ENCODE measurements at regions not wholly inside any gene's neighbourhood (a gene's known extent, or its start where the extent isn't known, plus 50 kb on each side); places are given as distances from the start of the nearest gene placed in this dataset. TPM values are rescaled to one million over a fixed set of nuclear protein-coding genes. Genes with fewer than 3 reads are reported as not detected.
A peak's percentile ranks its signal among the peaks of the same experiment; 100 is the strongest.

GRCh38 chr15:62991698-62992097, 50.8 kb upstream of the TPM1 start:
- Histone ChIP-seq H4K20me1 (ENCODE audit: insufficient read depth) (no peaks in the 10 kb centered on the region), H3K9me2 (ENCODE audit: insufficient read depth) (no peaks in the 10 kb centered on the region), H3K27me3 (ENCODE audit: insufficient read depth, low read depth) (no peaks in the 10 kb centered on the region), H3K79me2 (ENCODE audit: low read depth) (no peaks in the 10 kb centered on the region), H2AFZ (no peak overlapping the region), H3K9me3 (ENCODE audit: insufficient read depth, low read depth) (no peaks in the 10 kb centered on the region), H3F3A (ENCODE audit: insufficient read depth, low read depth) (peaks cover 6% of the 10 kb centered on the region; the same call in 1 of the 2 replicates), H3K36me3 (ENCODE audit: low read depth) (no peaks in the 10 kb centered on the region), H3K27ac (no peak overlapping the region), H3K4me2 (no peak overlapping the region), H3K4me1 (replicated peaks; ENCODE audit: insufficient read depth) (peaks cover 9% of the 10 kb centered on the region), H3K4me3 (no peak overlapping the region)
- TF ChIP-seq EZH2 (IDR thresholded peaks at IDR 0.05; ENCODE audit: low read depth) (no peak), CTCF (conservative IDR thresholded peaks at IDR 0.05) (no peak)
- intact Hi-C loops (cut with micrococcal nuclease; ENCODE audit: unreplicated experiment): no loop called here
- ChIA-PET CTCF (no interaction called here), POLR2A (ENCODE audit: unreplicated experiment) (no interaction called here)
- BruUV-seq (replicated peaks): no TSS peak
- no peak for DNase-seq

GRCh38 chr15:62992302-62992701, 50.2 kb upstream of the TPM1 start:
- no peak overlapping the region for H2AFZ ChIP-seq
- TF ChIP-seq CTCF (conservative IDR thresholded peaks at IDR 0.05) (no peak), EZH2 (IDR thresholded peaks at IDR 0.05; ENCODE audit: low read depth) (no peak)
- H4K20me1 ChIP-seq (ENCODE audit: insufficient read depth): no peaks in the 10 kb centered on the region
- BruUV-seq (replicated peaks): no TSS peak
- H3K9me2 ChIP-seq (ENCODE audit: insufficient read depth): no peaks in the 10 kb centered on the region
- no peaks in the 10 kb centered on the region for H3K27me3 ChIP-seq (ENCODE audit: insufficient read depth, low read depth)
- no peaks in the 10 kb centered on the region for H3K36me3 ChIP-seq (ENCODE audit: low read depth)
- POLR2A ChIA-PET (ENCODE audit: unreplicated experiment): no interaction called here
- H3K4me2 ChIP-seq: no peak overlapping the region
- intact Hi-C loops (cut with micrococcal nuclease; ENCODE audit: unreplicated experiment): no loop called here
- H3K27ac ChIP-seq: no peak overlapping the region
- CTCF ChIA-PET: no interaction called here
- H3K4me3 ChIP-seq: no peak overlapping the region
- H3F3A ChIP-seq (ENCODE audit: insufficient read depth, low read depth): peaks cover 6% of the 10 kb centered on the region; the same call in 1 of the 2 replicates
- peaks cover 12% of the 10 kb centered on the region for H3K4me1 ChIP-seq (replicated peaks; ENCODE audit: insufficient read depth)
- DNase-seq: no peak
- H3K9me3 ChIP-seq (ENCODE audit: insufficient read depth, low read depth): no peaks in the 10 kb centered on the region
- no peaks in the 10 kb centered on the region for H3K79me2 ChIP-seq (ENCODE audit: low read depth)

Small RNA genes lying in the stretch of these regions (microRNA-seq; reads per million reads assigned to microRNA genes)
- gene MIR190A (ENCODE audit: borderline number of aligned reads, borderline replicate concordance): 47.1 reads per million, percentile 43 among the genes with 10 or more reads in this experiment
- gene MIR6085 (ENCODE audit: borderline number of aligned reads, borderline replicate concordance): not detected
- not detected for gene MIR8067 (ENCODE audit: borderline number of aligned reads, borderline replicate concordance)
